HG03280 (cell line): ENCODE measurements at regions not wholly inside any gene's neighbourhood (a gene's known extent, or its start where the extent isn't known, plus 50 kb on each side); places are given as distances from the start of the nearest gene placed in this dataset.
"Not testable (repeated sequence)": the region's sequence is repeated elsewhere in the genome, so short reads cannot be mapped to it uniquely, and the experiment has no call there.

Experiments
- ATAC-seq: cut with Tn5 transposase; IDR thresholded peaks from one replicate; pipeline ENCODE4 v1.9.1; 2021; ENCODE audit warnings: mild to moderate bottlenecking, moderate library complexity; ENCODE audit not compliant: unreplicated experiment

DNA sequence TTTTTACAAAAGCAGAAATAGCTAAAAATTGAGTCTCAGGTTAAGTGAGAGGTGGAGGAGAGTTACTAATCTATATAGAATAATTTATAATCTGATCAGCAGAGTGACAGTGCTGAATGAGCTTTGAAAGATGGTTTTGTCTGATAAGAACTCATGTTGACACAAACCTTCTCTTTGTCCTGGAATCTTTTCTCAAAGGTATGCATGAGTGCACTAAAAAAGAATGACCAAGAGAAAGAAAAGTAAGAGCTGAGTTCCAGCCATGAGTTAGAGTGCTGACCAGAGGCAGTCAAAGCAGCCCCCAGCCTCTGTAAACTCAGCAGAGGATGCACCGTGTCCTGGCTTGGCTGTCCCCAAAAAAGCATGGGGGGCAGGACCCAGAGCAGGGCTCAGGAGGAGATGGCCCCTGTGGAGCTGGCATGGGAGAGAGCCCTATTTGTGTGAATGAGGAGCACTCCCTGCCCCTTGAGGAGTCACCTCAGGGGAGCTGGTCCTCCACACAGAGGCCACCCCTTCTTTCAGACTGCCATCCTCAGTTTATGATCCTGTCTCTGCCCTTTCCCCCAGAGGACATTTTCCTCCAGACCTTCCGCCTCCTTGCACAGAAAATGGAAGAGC lies 129.8 kb downstream of the SEC23A start:
- no peak for ATAC-seq

- ATAC-seq, result no peak
Measured at GRCh38 chr14:38972511-38972910, 130.5 kb downstream of the SEC23A start.

GRCh38 chr14:38971258-38971921 lies 131.6 kb downstream of the SEC23A start:
- ATAC-seq, result no peak

DNA sequence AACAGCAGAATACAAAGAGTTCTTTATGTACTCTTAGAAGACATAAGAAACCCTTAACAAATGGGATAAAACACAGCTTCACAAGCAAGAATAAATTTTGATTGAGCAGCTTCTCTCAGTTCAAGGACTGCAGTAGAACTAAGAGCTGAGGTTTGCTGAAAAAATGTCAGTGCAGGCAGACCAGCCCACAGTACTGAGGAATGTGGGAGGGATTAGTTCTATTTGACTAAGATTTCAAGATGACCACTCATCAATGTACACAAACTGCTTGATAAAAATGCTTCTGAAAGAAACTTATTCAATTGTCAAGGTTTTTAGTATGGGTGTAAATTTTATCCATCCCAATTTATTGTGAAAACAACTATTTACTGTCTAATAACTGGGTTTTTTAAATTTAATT lies 138.4 kb downstream of the SEC23A start:
- ATAC-seq, result no peak

GRCh38 chr14:38960946-38961531 lies 142.0 kb downstream of the SEC23A start:
- no peak for ATAC-seq

GRCh38 chr14:38959021-38959420 lies 144.0 kb downstream of the SEC23A start:
- no peak for ATAC-seq

- no peak for ATAC-seq
Measured at GRCh38 chr14:38958589-38958988, 144.4 kb downstream of the SEC23A start.

DNA sequence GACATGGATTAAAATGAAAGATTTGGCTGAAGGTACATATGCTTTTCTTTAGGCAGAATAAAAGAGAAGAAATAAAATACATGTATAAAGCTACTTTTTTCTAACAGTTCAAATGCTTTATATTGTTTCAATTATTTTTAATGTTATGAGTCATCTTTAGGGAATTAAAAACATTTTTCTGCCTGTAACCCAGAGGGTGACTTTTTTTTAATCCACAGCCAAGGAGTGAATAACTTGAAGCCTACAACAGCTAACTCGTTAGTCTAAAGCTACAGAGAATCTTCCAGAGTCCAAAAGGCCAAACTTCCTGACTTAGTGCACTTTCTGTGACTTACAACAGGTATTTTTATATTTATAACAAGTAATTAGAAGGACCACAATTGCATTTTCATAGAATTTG lies 151.6 kb downstream of the SEC23A start:
- ATAC-seq, result no peak

- ATAC-seq, result no peak
Measured at GRCh38 chr14:38950676-38951075, 152.4 kb downstream of the SEC23A start.

DNA sequence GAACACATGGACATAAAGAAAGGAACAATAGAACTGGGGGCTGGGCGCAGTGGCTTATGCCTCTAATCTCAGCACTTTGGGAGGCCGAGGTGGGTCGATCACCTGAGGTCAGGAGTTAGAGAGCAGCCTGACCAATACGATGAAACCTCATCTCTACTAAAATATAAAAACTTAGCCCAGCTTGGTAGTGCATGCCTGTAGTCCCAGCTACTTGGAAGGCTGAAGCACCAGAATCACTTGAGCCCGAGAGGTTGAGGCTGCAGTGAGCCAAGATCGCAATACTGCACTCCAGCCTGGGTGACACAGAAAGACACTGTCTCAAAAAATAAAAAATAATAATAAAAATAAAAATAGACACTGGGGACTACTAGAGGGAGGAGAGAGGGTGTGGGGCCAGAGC lies 154.5 kb downstream of the SEC23A start:
- ATAC-seq, result no peak

- no peak for ATAC-seq
Measured at GRCh38 chr14:38948171-38948570, 154.9 kb downstream of the SEC23A start.

DNA sequence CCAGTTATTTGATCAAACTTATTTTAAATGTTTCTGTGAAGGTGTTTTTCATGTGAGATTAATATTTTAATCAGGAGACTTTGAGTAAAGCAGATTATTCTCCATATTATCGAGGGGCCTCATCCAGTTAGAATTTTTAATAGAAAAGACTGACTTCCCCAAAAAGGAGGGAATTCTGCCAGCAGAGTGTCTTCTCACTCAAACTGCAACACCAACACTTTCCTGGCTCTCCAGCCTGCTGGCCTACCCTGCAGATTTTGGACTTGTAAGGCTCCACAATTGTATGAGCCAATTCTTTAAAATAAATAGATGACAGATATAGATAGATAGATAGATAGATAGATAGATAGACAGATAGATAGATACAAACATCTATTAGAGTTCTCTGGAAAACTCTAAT lies 155.7 kb downstream of the SEC23A start:
- no peak for ATAC-seq

GRCh38 chr14:38944691-38945090 lies 158.3 kb downstream of the SEC23A start:
- no peak for ATAC-seq

DNA sequence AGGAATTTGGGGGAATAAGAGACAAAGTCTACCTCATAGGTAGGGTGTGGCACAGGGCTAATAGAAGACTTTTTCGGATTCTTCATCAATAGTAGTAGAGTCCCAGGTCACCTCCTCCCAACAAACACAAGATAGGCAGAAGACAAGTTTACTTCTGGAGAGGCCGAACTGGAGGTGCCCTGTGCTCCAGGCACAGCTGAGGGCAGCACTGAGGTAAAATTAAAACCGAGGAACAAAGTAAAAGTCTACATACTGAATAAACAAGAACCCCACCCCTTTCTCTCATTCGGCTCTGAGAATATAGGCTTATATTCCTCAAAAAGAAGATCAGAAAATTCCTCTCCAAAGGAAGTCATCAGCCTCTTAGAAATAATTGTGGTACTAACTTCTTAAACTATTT lies 161.5 kb downstream of the SEC23A start:
- no peak for ATAC-seq

DNA sequence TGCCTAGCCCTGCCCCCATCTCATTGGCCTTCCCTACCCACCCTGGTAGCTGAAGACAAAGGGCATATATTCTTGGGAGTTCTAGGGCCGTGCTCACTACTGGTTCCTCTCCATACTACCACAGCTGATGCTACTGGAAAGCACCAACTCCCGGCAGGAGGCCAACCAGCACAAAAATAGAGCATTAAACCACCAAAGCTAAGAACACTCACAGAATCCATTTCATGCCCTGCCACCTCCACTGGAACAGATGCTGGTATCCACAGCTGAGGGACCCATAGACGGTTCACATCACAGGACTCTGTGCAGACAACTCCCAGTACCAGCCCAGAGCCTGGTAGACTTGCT lies 170.4 kb downstream of the SEC23A start:
- ATAC-seq, result not testable (repeated sequence)

DNA sequence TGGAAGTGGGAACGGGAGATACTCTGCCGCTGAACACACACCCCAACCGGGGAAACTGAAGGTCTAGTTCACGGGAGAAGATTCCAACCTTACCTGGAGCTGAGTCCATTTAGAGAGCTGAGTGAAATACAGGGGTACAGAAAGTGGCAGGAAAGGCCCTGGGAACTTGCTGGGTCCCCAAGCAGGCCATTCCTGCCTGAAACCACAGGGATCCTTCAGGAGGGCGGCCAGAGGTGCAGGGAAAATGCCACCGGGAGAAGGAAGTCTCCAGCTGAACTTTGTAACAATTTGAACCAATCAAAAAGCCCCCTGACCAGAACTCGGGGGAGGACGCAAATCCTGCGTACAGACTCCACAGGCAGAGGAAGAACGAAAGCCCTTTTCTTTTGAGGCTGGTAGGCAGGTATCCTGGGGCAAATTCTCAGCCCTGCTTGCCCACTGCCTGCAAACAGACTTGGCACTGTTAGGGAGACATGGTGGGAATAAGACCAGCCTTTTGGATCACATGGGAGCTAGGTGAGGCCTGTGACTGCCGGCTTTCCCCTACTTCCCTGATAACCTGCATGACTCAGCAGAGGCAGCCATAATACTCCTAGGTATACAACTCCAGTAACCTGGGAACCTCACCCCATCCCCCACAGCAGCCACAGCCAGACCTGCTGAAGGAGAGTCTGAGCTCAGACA lies 170.9 kb downstream of the SEC23A start:
- ATAC-seq, result no peak

- ATAC-seq, result no peak
Measured at GRCh38 chr14:38930898-38931297, 172.1 kb downstream of the SEC23A start.

DNA sequence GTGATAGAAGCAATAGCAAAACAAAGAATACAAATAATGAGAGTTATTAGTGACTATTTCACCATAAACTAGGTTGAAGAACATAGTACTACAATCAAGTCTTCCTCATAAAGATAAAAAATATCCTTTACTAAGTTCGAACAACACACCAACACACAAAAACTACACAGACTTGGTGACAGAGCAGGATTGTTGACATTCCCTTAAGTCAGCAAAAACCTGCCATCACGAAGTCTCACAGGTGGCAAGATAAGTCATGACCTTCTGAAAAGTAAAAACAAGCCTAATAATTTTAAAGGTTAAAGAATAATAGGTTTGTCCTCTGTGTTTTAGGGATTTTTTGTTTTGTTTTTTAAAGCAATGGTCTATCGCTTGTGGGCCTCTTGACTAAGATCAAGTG lies 173.0 kb downstream of the SEC23A start:
- no peak for ATAC-seq

GRCh38 chr14:38929416-38929815 lies 173.6 kb downstream of the SEC23A start:
- ATAC-seq, result no peak

DNA sequence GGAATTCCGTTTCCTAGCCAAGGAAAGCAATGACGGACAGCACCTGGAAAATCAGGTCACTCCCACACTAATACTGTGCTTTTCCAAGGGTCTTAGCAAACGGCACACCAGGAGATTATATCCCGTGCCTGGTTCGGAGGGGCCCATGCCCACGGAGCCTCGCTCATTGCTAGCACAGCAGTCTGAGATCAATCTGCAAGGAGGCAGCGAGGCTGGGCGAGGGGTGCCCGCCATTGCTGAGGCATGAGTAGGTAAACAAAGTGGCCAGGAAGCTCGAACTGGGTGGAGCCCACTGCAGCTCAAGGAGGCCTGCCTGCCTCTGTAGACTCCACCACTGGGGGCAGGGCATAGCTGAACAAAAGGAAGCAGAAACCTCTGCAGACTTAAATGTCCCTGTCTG lies 181.1 kb downstream of the SEC23A start:
- not testable (repeated sequence) for ATAC-seq

DNA sequence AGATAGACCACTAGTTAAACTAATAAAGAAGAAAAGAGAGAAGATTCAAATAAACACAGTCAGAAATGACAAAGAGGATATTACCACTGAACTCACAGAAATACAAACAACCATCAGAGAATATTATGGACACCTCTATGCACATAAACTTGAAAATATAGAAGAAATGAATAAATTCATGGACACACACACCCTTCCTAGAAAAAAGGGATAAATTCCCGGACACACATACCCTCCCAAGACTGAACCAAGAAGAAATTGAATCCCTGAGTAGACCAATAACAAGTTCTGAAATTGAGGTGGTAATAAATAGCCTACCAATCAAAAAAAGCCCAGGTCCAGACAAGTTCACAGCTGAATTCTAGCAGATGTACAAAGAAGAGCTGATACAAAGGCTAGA lies 187.9 kb downstream of the SEC23A start:
- no peak for ATAC-seq

DNA sequence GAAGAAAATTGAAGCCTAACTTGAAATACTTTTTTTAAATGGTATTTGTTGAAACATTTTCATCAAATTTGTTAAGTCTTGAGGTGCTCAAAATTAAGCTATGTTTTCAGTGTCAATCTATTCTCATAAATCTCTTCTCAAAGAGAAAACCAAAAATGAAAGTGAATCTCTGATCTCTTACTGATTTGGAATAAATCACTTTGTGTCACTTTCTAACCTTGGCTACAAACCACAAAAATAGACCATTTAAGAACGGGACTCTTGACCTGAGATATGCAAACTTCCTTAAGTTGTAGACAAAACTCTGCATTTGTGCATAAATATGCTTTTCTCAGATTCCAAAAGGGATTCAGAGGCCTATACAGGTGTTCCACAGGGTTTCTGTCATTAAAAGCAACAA lies 192.9 kb downstream of the SEC23A start:
- no peak for ATAC-seq
